ENCODE measurements at regions not wholly inside any gene's neighbourhood (a gene's known extent, or its start where the extent isn't known, plus 50 kb on each side); places are given as distances from the start of the nearest gene placed in this dataset.

GRCh38 chr7:81394029-81394428, 375.8 kb downstream of the HGF start (continued):
- TF ChIP-seq MYC (IDR thresholded peaks at IDR 0.05; ENCODE audit: borderline replicate concordance, low read length) = no peak
- no peak for TF ChIP-seq CBX2 (IDR thresholded peaks at IDR 0.05; ENCODE audit: borderline replicate concordance, low read depth)
- no peak for TF ChIP-seq USF2 (IDR thresholded peaks at IDR 0.05)
- no peak for TF ChIP-seq SMC3 (IDR thresholded peaks at IDR 0.05)
- no peak for TF ChIP-seq JUN (IDR thresholded peaks at IDR 0.05)
- TF ChIP-seq, protein P1, sequence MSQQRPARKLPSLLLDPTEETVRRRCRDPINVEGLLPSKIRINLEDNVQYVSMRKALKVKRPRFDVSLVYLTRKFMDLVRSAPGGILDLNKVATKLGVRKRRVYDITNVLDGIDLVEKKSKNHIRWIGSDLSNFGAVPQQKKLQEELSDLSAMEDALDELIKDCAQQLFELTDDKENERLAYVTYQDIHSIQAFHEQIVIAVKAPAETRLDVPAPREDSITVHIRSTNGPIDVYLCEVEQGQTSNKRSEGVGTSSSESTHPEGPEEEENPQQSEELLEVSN (IDR thresholded peaks at IDR 0.05; ENCODE audit: borderline replicate concordance, low read depth) = no peak
- TF ChIP-seq RCOR1 (IDR thresholded peaks at IDR 0.05; ENCODE audit: low read depth, low read length) = no peak
- no peak for TF ChIP-seq CEBPB (IDR thresholded peaks at IDR 0.05)

- TF ChIP-seq ZNF302 (CRISPR knock-in tag; IDR thresholded peaks at IDR 0.05) = no peak
- TF ChIP-seq PHF8 (IDR thresholded peaks at IDR 0.05; ENCODE audit: borderline replicate concordance, low read depth) = no peak
- no peak for TF ChIP-seq USF2 (IDR thresholded peaks at IDR 0.05)
- WGBS (ENCODE audit: missing lambda C conversion rate) = 93% methylated on average over 2 of the region's 2 CpGs
- Histone ChIP-seq H3K4me3 (no peak overlapping the region), H3K4me1 (no peaks in the 10 kb centered on the region), H3K4me2 (no peak overlapping the region), H3K27ac (no peak overlapping the region), H3K9me3 (no peaks in the 10 kb centered on the region)
- POLR2A ChIA-PET = no interaction called here
- no peak for FAIRE-seq
- no peak for ATAC-seq
- CTCF ChIA-PET = no interaction called here
- no peak for DNase-seq (ENCODE audit: low read depth in 1 of 2, low spot score in 1 of 2)
These were observed 376.8 kb downstream of the HGF start for GRCh38 chr7:81393018-81393417.

DNA sequence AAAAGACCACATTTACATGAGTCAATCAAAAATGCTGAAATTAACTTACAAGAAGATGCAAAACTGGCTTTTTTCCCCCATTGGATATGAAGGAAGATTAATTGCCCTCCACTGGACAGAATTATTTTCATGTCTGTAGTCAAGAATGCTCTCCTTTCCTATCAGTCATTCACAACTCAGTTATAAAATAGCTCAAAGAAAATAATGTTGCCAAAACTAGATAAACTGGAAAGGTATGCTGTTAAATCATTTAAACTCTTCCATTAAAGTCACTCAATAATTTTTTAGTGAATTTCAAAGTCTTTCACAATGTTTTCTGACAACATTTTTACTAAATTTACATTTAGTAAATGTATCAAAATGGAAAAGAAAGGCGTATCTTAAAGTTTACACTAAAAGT, 384.5 kb downstream of the HGF start:
- H3K4me1 ChIP-seq = no peaks in the 10 kb centered on the region
- no peak overlapping the region for H3K27ac ChIP-seq
- FAIRE-seq (no peak), DNase-seq (ENCODE audit: low read depth in 1 of 2, low spot score in 1 of 2) (no peak), ATAC-seq (no peak)
- ChIA-PET POLR2A (no interaction called here), CTCF (no interaction called here)
- no peak overlapping the region for H3K4me2 ChIP-seq
- H3K9me3 ChIP-seq = no peaks in the 10 kb centered on the region
- H3K4me3 ChIP-seq = no peak overlapping the region
- TF ChIP-seq RAD21 (conservative IDR thresholded peaks at IDR 0.05 in 1 of 2, IDR thresholded peaks at IDR 0.05 in 1 of 2) (no peak), CBX8 (IDR thresholded peaks at IDR 0.05) (no peak), EHF (CRISPR knock-in tag; IDR thresholded peaks at IDR 0.05) (no peak), EP300 (IDR thresholded peaks at IDR 0.05) (no peak), SMC3 (IDR thresholded peaks at IDR 0.05) (no peak), JUNB (IDR thresholded peaks at IDR 0.05) (no peak), CEBPB (IDR thresholded peaks at IDR 0.05) (no peak), POLR2A (IDR thresholded peaks at IDR 0.05; ENCODE audit: low read length) (no peak), FOXS1 (CRISPR knock-in tag; IDR thresholded peaks at IDR 0.05) (no peak), USF2 (IDR thresholded peaks at IDR 0.05) (no peak), POLR2AphosphoS2 (conservative IDR thresholded peaks at IDR 0.05; ENCODE audit: low read length) (no peak), FOSB (CRISPR knock-in tag; IDR thresholded peaks at IDR 0.05) (no peak), CBX2 (IDR thresholded peaks at IDR 0.05; ENCODE audit: borderline replicate concordance, low read depth) (no peak), HEYL (CRISPR knock-in tag; IDR thresholded peaks at IDR 0.05) (no peak), ZFP36 (IDR thresholded peaks at IDR 0.05; ENCODE audit: borderline replicate concordance, partially characterized antibody) (no peak)
- TF ChIP-seq, protein P2, sequence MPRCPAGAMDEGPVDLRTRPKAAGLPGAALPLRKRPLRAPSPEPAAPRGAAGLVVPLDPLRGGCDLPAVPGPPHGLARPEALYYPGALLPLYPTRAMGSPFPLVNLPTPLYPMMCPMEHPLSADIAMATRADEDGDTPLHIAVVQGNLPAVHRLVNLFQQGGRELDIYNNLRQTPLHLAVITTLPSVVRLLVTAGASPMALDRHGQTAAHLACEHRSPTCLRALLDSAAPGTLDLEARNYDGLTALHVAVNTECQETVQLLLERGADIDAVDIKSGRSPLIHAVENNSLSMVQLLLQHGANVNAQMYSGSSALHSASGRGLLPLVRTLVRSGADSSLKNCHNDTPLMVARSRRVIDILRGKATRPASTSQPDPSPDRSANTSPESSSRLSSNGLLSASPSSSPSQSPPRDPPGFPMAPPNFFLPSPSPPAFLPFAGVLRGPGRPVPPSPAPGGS (IDR thresholded peaks at IDR 0.05) = no peak
- 94% methylated on average over 1 of the region's 1 CpG for WGBS (ENCODE audit: missing lambda C conversion rate)
